ENCODE measurements at regions not wholly inside any gene's neighbourhood (a gene's known extent, or its start where the extent isn't known, plus 50 kb on each side); places are given as distances from the start of the nearest gene placed in this dataset.

DNA sequence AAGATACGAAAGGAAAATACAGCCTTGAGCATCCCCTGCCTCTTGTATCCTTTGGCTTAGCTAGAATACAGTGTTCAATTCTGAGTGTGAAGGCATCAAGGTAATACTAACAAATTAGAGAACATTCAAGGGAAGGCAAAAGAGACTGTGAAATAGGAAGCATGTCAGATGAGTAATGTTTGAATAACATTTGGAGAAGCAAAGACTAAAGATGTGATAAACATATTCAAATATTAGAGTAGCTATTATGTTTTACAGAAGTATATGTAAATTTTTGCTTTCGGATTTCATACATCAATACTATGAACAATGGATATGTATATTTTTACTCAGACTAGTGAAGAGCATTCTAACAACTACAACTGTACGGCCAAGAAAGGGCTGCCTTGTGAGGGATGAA lies 161.7 kb upstream of the FN1 start:
- no peak for DNase-seq (ENCODE audit: low spot score)

DNA sequence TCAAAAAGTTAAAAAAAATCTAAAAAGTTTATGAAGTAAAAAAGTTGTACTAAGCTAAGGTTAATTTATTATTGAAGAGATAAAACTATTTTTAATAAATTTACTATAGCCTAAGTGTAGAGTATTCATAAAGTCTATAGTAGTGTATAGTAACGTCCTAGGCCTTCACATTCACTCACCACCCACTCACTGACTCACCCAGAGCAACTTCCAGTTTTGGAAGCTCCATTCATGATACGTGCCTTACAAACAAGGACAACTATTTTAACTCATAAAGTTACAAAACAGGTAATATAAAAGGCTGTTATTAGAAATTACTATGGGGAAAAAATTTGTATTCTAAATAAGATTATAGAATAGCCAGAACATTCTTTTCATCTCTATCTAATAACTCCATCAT lies 158.9 kb upstream of the FN1 start:
- no peak for DNase-seq (ENCODE audit: low spot score)

DNA sequence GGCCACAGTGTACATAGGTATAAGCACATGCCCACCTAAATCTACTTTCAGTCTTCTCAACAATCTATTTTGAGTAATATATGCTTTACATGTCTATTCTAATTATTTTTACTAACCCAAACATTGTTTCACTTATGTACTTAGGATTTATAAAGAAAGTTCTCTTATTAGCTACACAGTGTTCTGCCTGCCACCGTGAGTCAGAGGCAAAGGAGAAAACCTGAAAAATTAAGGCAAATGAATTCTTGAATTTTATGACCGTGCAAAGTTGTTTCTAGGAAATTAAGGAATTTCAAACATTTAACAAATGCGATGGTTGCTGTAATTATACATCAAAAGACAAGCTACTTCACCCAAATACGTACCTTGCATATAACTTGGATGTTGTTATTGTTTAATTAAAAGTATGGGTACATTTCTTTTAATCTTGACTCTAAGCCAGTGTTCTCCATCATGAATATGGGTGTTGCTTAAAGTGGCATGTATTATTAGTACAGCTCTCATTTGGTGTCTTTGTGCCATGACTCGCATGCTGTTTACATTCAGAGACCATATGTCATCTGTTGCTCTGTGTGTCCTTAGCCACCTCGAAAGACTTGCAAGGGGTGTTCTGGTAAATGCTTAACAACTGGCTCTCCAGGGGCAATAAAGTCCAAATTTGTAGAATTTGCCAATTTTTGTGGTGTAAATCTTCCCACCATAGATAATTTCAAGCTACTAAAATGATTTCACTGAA lies 154.3 kb upstream of the FN1 start:
- no peak for DNase-seq (ENCODE audit: low spot score)

DNA sequence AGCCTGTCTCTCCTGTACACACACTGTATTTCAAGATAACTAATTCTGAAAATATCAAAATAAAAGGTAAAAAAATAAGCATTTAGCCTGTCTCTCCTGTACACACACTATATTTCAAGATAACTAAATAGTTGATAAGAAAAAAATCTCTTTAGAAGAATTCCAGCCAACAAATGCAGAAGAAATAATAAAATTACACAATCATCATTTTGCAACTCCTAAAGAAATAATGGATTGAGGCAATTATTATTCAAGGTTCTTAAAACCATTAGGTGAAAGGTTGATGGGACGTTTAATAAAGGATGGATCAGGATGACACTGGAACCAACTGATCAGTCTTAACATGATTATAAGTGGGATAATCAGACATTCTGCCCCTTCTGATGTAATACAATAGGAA lies 148.0 kb upstream of the FN1 start:
- DNase-seq (ENCODE audit: low spot score): no peak

DNA sequence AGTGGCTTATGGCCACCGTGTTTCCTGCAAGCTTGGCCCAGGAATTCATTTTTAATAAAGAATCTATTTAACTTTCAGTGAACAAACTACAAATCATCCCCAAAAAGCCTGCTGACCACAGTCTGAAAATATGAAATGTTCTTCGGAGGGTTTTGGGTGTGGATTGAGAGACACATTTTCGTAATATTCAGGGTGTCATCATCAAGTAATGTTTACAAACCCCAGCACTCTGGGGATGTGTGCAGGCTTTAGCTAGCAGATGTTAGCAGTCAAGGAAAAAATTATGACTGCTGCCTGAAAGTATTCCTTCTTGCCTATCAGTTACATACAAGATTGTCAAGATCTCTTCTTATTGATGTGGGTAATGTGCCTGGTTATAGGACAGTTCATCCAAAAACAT lies 143.9 kb upstream of the FN1 start:
- DNase-seq (ENCODE audit: low spot score): no peak

DNA sequence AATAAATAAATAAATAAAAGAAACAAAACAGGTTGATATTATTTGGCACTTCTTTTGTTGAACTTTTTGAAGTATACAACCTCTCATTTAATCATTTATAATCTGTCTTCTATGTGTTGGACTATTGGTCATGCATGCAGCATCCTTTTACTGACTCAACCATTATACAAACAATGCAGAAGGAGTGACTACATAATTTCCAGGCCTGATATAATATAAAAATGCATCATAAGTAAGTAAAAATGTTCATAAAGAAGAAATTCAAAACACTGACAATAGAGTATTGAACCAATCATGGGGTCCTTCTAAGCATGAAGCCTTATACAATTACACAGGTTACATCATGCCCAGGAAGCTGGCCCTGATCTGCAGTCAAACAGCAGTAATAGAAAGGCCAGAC lies 141.5 kb upstream of the FN1 start:
- DNase-seq (ENCODE audit: low spot score): no peak

DNA sequence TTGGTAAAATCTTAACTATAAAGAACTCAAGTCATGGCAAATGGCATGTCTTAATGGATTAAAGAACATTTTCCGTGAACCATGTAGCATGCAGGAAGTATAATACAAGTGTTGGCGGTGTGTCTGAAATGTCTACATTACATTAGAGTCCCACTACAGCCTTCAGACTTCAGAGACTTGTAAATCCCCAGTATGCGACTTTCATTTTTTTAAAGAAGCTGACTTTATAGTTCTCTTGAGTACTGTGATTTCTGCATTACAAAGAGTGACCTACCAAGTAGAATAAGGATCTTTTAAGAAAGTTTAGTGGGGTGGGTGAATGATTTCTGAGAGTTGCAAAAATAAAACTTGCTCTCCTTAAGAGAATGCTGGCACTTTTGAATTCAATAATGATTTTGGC lies 140.7 kb upstream of the FN1 start:
- DNase-seq (ENCODE audit: low spot score): no peak

DNA sequence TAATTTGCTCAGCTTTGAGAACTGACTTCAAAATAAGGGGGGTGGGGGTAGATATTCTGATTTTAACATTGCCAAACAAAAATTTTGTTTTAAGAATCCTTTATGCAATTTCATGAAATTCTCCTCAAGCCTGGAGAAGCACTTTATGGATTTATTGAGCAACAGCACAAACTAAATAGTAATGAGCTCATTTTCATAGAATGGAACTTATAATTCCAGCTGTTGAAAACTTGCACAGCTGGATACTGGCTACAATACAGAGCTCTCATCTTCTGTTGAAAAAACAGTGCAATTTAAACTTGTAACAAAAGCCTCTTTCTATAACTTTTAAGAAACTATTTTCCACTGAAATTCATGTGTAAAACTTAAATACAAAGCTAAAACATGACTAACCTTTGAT lies 137.6 kb upstream of the FN1 start:
- no peak for DNase-seq (ENCODE audit: low spot score)

DNA sequence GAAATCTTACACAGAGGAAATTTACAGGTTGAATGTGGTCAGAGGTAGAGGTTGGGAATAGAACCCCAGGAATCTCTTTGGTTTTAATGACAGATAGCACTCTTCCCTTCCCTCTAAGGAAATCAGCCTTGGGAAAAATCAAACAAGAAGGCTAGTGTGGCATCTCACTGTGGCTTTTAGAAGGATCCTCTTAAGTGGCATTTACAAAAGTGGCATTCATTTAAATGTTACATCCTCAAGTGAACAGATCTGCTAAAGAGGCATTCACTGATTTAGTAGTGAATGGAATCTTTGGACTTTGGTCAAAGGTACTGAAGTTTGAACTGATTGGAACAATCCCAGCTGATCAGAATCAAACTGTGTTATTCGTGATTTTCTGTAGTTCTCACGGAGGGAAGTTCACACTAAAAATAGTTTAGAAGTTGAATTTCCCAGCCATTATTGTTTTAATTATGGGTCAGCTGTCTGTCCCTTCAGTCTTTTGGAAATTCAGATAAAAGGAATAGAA lies 136.5 kb upstream of the FN1 start:
- no peak for DNase-seq (ENCODE audit: low spot score)

DNA sequence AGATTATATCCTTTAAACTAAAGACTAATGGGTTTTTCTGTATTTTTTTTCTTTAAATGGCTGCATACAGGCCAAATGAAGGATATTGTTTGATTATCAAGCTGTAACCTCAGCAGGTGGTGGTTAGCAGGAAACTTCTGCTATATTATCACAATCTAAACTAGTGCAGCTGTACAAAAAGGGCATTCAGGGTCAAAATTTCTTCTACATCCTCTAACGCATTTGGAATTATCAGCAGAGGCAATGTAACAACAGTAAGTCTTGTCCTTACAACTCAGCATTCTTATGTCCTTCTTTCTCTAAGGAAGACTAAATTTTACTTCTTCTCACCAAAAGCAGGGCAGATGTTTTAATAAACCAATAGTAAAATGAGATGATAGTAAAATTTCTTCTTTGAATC lies 135.8 kb upstream of the FN1 start:
- no peak for DNase-seq (ENCODE audit: low spot score)

DNA sequence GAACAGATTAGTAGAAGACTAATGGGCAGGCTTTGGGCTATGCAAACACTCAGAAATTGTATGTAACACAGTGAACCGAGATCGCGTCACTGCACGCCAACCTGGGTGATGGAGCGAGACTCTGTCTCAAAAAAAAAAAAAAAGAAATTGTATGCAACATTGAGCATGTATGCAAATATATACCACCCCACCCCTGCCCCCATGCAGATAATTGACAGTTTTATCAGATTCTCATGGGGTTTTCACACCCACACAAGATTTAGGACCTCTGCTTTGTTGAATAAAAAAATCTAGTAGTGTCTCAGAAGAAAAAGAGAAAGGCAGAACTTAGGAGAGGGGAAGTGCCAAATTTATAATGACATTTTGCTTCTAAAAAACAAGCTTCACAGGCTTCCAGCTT lies 131.6 kb upstream of the FN1 start:
- no peak for DNase-seq (ENCODE audit: low spot score)

DNA sequence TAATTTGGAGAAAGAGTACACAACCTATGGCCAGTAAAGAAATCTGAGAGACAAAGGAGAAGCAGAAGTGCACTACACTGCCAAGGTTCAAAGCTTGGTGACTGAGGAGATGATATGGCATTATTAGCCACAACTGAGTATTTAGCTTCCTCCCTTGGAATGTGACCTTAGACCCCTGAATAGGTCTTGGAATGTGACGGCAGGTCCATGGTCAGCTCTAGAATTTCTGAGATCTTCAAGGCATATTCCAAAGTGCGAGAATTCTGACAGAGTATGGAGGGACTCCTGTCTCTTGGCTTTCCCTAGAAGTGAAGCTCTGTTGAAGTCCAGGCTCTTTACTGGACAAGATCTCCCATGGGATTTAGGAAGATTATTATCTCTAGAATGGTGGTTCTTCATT lies 130.0 kb upstream of the FN1 start:
- DNase-seq (ENCODE audit: low spot score): no peak

DNA sequence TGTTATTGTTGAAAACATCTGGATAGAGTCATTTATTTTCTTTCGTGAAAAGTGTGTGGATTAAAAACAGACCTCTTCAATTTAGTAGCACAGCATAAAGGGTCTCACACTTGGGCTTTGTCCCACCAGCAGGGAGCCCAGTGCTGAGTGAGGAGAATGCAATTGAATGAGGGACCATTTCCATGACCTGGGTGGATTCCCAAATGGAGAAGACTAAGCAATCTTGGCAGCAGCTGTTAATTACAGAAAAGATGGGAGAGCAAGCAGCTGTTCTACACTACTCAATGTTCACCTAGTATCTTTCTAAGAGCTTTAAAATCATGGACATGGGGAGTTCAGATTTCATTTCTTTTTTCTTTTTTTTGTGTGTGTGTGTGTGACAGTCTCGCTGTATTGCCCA lies 121.8 kb upstream of the FN1 start:
- DNase-seq (ENCODE audit: low spot score): no peak

DNA sequence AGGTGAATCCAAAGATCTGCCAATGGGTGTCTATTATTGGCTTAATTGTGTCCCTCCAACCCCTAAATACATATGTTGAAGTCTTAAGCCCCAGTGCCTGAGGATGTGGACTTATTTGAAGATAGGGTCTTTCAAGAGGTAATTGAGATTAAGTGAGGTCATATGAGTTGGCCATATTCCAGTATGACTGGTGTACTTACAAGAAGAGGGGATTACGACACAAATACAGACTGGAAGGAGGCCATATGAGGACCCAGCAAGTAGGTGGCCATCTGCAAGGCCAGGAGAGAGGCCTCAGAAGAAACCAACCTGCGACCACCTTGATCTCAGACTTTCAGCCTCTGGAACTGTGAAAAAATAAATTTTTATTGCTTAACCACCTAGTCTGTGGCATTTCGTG lies 121.1 kb upstream of the FN1 start:
- DNase-seq (ENCODE audit: low spot score): no peak

DNA sequence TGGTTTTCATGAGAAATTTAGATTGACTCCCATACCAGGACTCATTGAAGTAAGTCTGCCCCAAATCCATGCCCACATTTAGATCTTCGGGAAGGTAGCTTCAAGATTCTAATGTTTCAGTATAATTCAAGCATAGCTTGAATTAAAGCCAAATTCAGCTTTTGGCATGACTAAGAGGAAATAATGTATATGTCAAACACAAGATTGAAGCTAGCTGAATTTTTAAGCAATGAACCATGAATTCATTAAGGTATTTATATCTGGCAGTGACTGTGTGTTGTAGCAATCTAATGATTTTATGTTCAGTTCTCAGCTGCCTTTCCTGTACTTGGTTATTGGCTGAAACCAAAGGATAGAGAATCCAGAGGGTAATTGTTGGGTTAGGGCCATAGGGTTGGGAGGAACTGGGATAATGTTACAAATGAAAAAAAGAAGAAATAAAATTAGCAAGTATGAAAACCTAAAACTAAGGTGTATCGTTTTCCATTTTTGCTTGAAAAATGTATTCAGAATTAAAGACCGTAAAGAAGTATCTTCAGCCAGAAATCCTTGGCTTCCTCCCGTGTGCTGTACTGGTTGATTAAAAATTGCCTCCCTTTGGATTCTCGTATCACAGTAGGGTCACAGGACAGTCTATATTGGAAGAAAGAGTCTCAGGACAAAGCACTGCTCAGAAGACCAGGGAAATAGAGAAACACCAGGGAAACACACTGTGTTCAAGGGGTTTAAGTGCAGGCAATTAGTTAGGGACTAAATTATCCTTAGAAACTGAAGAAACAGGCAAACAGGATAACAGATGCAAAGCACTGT lies 119.0 kb upstream of the FN1 start:
- no peak for DNase-seq (ENCODE audit: low spot score)

DNA sequence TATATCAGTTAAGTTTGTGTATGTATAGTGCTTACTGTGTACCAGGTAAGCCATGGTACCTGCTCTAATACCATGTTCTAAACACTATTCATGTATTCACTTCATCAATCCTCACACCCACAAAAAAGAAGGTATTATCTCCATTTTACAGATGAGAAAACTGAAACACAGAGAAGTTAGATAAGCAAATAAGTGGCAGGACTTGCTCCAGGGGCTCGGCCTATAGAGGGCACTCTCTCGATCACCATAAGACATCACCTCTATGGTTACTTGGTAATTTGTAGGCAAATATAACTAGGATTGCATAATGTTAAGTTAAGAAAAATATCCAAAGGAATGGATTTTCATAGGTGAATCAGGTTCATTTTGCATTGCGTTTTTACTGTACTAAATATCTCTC lies 118.1 kb upstream of the FN1 start:
- no peak for DNase-seq (ENCODE audit: low spot score)

DNA sequence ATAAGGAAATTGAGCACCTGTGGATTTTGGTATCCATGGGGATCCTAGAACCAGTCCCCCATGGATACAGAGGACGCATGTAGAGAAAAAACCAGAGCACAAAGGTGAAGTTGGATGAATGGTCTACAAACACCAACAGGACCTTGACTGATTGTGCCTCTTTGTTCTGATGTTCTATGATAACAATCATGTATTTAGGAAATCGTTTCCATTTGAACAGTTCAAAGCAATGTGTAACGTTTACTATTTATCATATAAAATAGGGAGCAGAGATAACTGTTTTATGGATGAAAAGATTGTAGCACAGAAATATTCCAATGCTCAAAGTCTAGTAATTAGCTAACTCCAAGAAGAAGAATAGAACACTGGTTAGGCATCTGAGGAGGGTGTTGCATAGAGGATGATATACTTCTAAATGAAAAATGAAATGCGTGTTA lies 116.3 kb upstream of the FN1 start:
- no peak for DNase-seq (ENCODE audit: low spot score)

DNA sequence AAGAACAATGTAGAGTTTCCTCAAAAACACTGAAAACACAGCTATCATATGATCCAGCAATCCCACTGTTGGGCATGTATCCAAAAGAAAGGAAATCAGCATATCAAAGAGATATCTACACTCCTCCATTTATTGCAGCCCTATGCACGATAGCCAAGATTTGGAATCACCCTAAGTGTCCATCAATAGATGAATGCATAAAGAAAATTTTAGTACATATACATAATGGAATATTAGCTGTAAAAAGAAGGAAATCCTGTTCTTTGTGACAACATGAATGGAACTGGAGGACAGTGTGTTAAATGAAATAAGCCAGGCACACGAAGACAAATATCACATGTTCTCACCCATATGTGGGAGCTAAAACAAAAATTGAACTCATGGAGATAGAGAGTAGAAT lies 114.5 kb upstream of the FN1 start:
- DNase-seq (ENCODE audit: low spot score): no peak

DNA sequence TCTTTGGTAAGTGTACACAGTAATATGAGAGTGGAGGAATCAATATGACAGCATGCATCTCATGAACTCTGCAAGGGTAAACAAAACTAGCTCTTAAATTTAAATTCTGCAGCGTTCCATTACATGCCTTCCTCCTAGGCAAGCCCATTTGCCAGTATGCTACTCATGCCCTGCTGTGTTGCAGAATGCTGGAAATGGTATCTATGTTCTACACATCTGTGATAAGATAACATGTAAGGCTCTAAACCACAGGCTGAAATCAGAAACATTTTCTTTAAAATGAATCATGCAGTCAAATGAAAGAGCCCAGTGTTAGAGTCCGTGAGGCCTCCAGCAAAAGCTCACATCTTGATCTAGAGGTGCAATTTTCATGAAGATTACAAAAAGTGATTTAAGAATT lies 112.8 kb upstream of the FN1 start:
- DNase-seq (ENCODE audit: low spot score): no peak

DNA sequence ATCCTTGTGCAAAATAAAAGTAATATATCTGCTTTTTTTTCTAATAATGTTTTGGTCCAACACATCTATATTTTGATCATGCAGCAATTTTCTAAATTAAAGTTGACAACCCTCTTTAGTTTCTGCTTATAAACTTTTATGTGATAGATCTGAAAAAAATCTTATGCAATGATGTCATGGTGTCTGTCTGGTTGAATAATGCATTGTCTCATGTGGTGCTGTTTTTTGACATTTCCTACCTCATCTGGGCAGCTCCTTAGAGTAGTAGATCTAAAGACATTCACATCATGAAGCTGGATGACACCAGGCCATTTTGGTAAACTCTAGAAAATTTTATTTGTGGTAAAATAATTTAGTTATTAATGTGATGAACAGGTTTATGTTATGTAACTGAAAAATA lies 106.8 kb upstream of the FN1 start:
- DNase-seq (ENCODE audit: low spot score): no peak

DNA sequence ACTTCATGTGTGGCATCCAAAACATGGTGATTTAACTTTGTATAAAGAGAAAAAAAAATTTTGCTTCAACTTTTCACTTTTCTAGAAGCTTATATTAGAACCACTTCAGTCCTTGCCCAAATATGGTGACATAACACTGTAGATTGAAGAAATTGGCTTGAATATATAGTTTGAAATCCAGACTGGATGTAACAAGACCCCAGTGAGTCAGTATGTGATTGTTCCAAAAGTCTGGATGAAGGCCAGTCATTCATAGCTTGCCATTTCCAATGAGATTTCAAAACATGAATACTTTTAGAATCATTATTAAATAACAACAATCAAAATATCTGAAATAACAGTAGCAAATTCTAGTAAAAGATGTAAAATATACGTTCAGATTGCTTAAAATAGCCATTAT lies 104.8 kb upstream of the FN1 start:
- no peak for DNase-seq (ENCODE audit: low spot score)

DNA sequence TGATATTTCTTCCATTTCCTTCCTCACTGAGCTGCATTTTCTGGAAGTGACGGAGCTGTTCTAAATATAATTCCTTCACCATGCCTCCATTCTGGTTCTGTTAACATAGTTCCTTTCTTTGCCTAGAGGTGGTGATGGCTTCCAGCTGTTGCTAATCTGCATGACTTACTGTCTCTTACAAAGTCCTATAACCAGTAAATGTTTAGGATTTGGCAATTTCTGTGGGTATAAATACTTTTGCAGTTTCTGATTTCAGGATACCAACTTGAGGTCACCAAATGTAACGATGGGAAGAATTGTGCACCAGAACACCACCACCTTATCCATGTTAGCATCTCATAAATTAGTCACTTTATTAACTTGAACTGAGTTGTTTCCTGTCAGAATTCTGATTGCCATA lies 101.7 kb upstream of the FN1 start:
- no peak for DNase-seq (ENCODE audit: low spot score)

DNA sequence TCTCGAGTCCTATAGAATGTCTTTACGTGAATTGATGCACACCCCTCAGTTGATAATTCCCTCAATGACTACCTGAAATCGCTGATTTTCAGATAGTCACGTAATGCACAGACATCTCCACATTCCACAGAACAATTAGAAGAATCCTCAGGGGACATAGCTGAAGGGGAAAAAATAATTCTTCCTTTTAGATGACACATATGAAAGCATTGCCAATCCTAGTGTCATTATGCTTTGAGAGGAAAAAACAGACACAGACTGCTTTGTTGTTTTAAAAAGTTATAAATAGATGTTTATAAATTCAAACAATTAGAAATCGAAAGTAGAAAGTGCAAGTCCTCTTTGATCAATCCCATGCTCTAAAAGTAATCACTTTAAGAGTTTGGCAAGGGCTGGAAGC lies 100.6 kb upstream of the FN1 start:
- DNase-seq (ENCODE audit: low spot score): no peak

DNA sequence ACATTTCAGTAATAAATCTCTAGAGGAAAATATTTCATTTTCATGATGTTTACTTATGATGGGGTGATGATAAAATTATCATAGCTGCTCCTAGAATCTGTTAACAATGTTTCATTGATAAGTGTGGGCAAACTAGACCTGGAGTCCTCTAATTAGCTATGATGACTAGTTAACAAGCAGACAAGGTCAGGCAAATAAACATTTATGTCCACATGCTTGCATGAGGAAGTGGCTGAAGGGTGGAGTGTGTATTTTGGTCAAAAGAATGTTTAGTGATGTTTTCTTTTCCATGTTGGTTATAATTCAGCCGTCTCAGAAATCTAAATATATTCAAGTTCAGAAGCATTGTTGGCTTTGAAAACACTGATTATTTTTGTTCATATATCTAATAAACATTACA lies 99.9 kb upstream of the FN1 start:
- no peak for DNase-seq (ENCODE audit: low spot score)
